SH-SY5Y (cell line): ENCODE measurements at regions not wholly inside any gene's neighbourhood (a gene's known extent, or its start where the extent isn't known, plus 50 kb on each side); places are given as distances from the start of the nearest gene placed in this dataset.

Experiments used
- GATA2 ChIP-seq: IDR thresholded peaks from 2 replicates; pipeline ENCODE4 v1.6.1; 2011; ENCODE audit warnings: mild to moderate bottlenecking, low read depth, low read length
- GATA3 ChIP-seq: IDR thresholded peaks from 2 replicates; pipeline ENCODE4 v1.6.1; 2011; ENCODE audit warnings: low read depth, mild to moderate bottlenecking, low read length, moderate library complexity

GRCh38 chr11:128156486-128156885, 430.9 kb downstream of the ETS1 start:
- no peak for TF ChIP-seq GATA2
- no peak for TF ChIP-seq GATA3
